Bronchial epithelial cell (primary cell): ENCODE measurements at regions not wholly inside any gene's neighbourhood (a gene's known extent, or its start where the extent isn't known, plus 50 kb on each side); places are given as distances from the start of the nearest gene placed in this dataset.
"Not testable (repeated sequence)": the region's sequence is repeated elsewhere in the genome, so short reads cannot be mapped to it uniquely, and the experiment has no call there.

Experiments
- DNase-seq: peaks from one replicate; pipeline ENCODE4 v3.0.0-alpha.2; 2010; ENCODE audit warnings: low read depth
- FAIRE-seq: peaks from 2 replicates; lab custom pipeline; 2011; peaks lifted over from hg19 to GRCh38; lab: Jason Lieb, UNC
- H3K27me3 ChIP-seq: 2 replicates; pipeline ENCODE4 v1.5.1; 2011; ENCODE audit warnings: low read length; ENCODE audit not compliant: control insufficient read depth, insufficient read depth
- H3K36me3 ChIP-seq: 2 replicates; pipeline ENCODE4 v1.5.1; 2011; ENCODE audit warnings: low read length; ENCODE audit not compliant: control insufficient read depth, insufficient read depth
- H3K4me3 ChIP-seq: 2 replicates; pipeline ENCODE4 v1.5.1; 2011; ENCODE audit warnings: mild to moderate bottlenecking, low read depth, low read length, control low read depth
- TF ChIP-seq, protein P1 (sequence below): IDR thresholded peaks from 2 replicates; pipeline ENCODE4 v1.5.1; 2011; ENCODE audit warnings: mild to moderate bottlenecking, moderate library complexity, low read length, control low read depth, inconsistent platforms; ENCODE audit not compliant: insufficient read depth, severe bottlenecking

DNA sequence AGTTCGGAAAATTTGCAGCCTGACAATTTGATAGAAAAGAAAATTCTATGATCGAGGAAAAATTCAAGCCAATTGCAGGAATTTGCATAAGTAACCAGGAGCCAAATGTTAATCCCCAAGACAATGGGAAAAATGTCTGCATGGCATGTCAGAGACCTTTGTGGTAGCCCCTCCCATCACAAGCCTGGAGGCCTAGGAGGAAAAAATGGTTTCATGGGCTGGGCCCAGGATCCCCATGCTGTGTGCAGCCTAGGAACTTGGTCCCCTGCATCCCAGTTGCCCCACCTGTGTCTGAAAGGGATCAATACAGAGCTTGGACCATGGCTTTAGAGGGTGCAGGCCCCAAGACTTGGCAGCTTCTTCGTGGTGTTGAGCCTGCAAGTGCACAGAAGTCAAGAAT lies 1847.9 kb upstream of the ACO1 start:
- no peak for FAIRE-seq
- DNase-seq, result no peak
- no peak overlapping the region for H3K4me3 ChIP-seq
- H3K36me3 ChIP-seq, result no peaks in the 10 kb centered on the region
- TF ChIP-seq, protein P1, sequence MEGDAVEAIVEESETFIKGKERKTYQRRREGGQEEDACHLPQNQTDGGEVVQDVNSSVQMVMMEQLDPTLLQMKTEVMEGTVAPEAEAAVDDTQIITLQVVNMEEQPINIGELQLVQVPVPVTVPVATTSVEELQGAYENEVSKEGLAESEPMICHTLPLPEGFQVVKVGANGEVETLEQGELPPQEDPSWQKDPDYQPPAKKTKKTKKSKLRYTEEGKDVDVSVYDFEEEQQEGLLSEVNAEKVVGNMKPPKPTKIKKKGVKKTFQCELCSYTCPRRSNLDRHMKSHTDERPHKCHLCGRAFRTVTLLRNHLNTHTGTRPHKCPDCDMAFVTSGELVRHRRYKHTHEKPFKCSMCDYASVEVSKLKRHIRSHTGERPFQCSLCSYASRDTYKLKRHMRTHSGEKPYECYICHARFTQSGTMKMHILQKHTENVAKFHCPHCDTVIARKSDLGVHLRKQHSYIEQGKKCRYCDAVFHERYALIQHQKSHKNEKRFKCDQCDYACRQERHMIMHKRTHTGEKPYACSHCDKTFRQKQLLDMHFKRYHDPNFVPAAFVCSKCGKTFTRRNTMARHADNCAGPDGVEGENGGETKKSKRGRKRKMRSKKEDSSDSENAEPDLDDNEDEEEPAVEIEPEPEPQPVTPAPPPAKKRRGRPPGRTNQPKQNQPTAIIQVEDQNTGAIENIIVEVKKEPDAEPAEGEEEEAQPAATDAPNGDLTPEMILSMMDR, result no peak
- H3K27me3 ChIP-seq, result no peaks in the 10 kb centered on the region

- H3K27me3 ChIP-seq, FAIRE-seq, H3K36me3 ChIP-seq, DNase-seq, H3K4me3 ChIP-seq: not testable (repeated sequence)
These were observed 1844.7 kb upstream of the ACO1 start for GRCh38 chr9:30539696-30540095.

GRCh38 chr9:30574355-30575151 lies 1809.9 kb upstream of the ACO1 start:
- Histone ChIP-seq H3K4me3 (no peak overlapping the region), H3K27me3 (no peaks in the 10 kb centered on the region), H3K36me3 (no peaks in the 10 kb centered on the region)
- DNase-seq (no peak), FAIRE-seq (no peak)
- TF ChIP-seq, protein P1, result no peak

- FAIRE-seq (no peak), DNase-seq (no peak)
- TF ChIP-seq, protein P1, result no peak
These were observed 1809.2 kb upstream of the ACO1 start for GRCh38 chr9:30575218-30575617.

DNA sequence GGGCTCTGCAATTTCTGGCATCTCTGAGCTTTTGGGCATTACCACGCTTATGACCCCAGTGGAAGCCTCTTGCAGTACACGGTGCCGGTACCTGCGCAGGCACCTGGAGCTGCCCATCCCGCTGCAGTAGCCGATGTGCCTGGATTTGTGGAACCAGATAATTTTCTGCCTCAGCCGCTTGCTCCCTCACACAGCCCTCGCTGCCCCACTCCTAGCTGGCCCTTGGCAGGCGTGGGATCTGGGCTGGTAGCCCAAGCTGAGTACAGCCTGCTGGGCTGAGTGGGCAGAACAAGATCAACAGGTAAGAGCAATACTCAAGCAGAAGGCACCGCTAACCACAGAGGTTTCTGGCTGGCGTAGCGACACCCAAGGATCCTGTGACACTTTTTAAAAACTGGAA lies 1808.8 kb upstream of the ACO1 start:
- FAIRE-seq (no peak), DNase-seq (no peak)
- Histone ChIP-seq H3K27me3 (no peaks in the 10 kb centered on the region), H3K4me3 (no peak overlapping the region), H3K36me3 (no peaks in the 10 kb centered on the region)
- TF ChIP-seq, protein P1, result no peak

More at GRCh38 chr9:30575218-30575617, 1809.2 kb upstream of the ACO1 start:
- no peaks in the 10 kb centered on the region for H3K36me3 ChIP-seq
- no peaks in the 10 kb centered on the region for H3K27me3 ChIP-seq
- no peak overlapping the region for H3K4me3 ChIP-seq

DNA sequence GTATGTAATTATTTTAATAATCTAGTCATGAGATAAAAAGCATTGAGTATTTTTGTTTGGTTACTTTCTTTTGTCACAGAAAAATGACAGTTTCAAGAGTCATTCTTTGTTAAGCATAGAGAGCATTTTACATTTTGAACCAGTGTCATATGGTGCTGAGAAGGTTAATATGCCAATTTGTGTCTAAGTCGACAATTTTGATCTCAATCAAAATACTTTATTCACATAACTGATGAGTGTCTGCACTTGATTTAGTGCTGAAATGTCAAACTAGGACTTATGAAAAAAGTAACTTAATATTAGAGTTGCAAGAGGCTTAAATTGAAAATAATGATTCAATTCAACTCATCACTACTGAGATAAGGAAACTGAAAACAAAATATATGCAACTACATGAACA lies 1804.6 kb upstream of the ACO1 start:
- no peak for FAIRE-seq

More for the DNA sequence above, 1804.6 kb upstream of the ACO1 start:
- no peak for DNase-seq
- Histone ChIP-seq H3K36me3 (no peaks in the 10 kb centered on the region), H3K4me3 (no peak overlapping the region), H3K27me3 (no peaks in the 10 kb centered on the region)
- TF ChIP-seq, protein P1, result no peak
